Cardiac septum (tissue), 1 donor: ENCODE measurements at regions not wholly inside any gene's neighbourhood (a gene's known extent, or its start where the extent isn't known, plus 50 kb on each side); places are given as distances from the start of the nearest gene placed in this dataset.
"Not testable (repeated sequence)": the region's sequence is repeated elsewhere in the genome, so short reads cannot be mapped to it uniquely, and the experiment has no call there.

ENCODE experiments used
- DNase-seq: peaks from one replicate; pipeline ENCODE4 v3.0.0-alpha.2; 2020; ENCODE audit warnings: low spot score
- intact Hi-C: fragments of 100-400 bp; cut with DNase I; formaldehyde crosslinking; loops from one replicate; pipeline ENCODE4 v1.14.0; 2022
- donor health status: DM: no; HTN: no; CAD: no.

DNA sequence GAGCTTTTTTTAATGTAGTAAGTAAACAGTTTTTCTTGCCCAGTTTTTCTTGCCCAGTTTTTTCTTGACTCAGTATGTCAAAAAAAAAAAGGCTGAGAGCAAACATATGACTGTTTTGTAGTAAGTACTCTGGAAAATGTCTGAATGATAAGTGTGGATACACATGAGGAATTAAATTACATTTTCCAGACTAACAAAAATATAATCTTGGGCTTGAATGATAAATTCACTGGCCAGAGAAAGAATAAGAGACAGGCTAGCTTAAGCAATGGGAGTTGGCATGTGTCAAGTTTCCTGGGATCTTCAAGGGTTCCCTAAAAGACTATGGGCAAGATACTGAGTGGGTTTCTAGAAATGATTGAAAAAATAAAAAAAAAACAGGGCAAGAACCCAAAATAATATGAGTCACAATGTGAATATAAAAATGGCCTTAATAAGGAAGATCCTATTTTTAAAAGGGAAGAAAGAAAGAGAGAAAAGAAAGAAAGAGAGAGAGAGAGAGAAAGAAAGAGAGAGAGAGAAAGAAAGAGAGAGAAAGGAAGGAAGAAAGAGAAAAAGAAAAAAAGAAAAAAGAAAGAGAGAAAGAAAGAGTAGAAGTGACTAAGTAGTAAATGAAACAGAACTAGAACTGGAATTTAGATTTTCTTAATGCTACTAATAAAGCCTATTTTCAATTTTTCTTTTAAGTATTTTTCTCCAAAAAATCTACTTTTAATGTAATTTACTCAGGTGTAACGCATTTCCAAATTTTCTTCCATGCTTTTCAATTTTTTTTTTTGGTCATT lies 60.2 kb downstream of the TFPI2 start:
- no peak for DNase-seq

DNA sequence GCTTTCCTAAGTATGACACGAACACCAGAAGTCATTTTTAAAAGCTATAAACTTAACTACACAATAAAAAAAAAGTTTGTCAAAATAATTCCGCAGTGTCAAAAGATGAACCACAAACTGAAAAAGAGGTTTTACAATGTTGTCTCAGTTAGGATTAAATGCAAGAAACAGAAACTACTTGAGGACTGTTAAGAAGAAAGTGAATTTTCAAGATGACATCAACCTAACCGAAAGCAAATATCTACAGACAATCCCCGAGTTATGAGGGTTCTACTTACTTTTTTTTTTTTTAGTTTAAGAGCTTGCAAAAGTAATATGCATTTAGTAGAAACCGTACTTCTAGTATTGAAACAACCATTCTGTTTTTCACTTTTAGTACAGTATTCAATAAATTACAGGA lies 62.3 kb downstream of the TFPI2 start:
- no peak for DNase-seq
- intact Hi-C loops: no loop called here

More for the DNA sequence above, 60.2 kb downstream of the TFPI2 start:
- intact Hi-C loops: no loop called here

- intact Hi-C loops: no loop called here
- DNase-seq: no peak
Observed at GRCh38 chr7:93823621-93824020, 66.9 kb downstream of the TFPI2 start.

DNA sequence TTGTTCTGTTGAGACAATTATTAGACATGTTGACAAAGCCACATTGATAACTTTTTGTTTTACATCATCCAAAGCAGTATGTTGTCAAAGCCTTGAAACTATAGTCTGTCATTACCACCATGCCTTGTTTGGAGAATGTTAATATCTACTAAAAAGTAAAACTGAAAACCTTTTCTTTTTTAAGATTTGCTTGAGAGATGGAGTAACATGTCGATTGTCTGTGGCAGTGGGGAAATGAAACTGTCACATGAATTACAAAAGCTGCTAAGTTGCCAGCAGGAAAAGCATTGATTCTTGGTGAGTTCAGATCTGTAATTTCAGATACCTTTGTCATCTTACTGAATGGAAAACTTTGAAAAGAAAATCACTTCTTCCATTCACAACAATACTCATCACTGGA lies 69.1 kb downstream of the TFPI2 start:
- DNase-seq: no peak
- intact Hi-C loops: no loop called here

- DNase-seq: no peak
- intact Hi-C loops: no loop called here
Observed at GRCh38 chr7:93819699-93820098, 70.9 kb downstream of the TFPI2 start.

GRCh38 chr7:93817526-93817925 lies 73.0 kb downstream of the TFPI2 start:
- DNase-seq: no peak
- intact Hi-C loops: no loop called here

GRCh38 chr7:93817004-93817403 lies 73.5 kb downstream of the TFPI2 start:
- intact Hi-C loops: no loop called here
- DNase-seq: no peak

GRCh38 chr7:93813514-93813913 lies 77.0 kb downstream of the TFPI2 start:
- no peak for DNase-seq
- intact Hi-C loops: no loop called here

DNA sequence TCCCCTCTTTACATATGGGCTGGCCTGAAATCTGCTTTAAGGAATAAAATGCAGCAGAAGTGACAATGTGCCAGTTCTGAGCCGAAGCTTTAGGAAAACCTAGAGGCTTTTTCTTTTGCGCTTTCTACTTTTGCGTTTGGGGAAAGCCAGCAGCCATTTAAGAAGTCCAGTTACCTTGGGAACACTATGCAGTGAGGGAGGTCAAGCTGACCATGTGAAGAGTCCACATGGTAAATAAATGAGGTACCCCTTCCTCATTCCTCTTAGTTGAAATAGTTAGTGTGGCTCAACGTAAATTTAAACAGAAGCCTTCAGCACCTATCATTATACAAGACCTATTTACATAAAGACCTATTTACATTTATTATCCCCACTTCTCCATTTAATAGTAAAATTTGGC lies 78.5 kb downstream of the TFPI2 start:
- intact Hi-C loops: no loop called here
- no peak for DNase-seq

GRCh38 chr7:93811198-93811597 lies 79.4 kb downstream of the TFPI2 start:
- intact Hi-C loops: no loop called here
- no peak for DNase-seq

GRCh38 chr7:93810561-93810960 lies 80.0 kb downstream of the TFPI2 start:
- no peak for DNase-seq

GRCh38 chr7:93804726-93805125 lies 85.8 kb downstream of the TFPI2 start:
- intact Hi-C loops: no loop called here
- DNase-seq: no peak

More at GRCh38 chr7:93810561-93810960, 80.0 kb downstream of the TFPI2 start:
- intact Hi-C loops: no loop called here

GRCh38 chr7:93799750-93800357 lies 90.7 kb downstream of the TFPI2 start:
- intact Hi-C loops: no loop called here
- DNase-seq: no peak

- intact Hi-C loops: not testable (repeated sequence)
Observed at GRCh38 chr7:93793084-93793697, 97.4 kb downstream of the TFPI2 start.

GRCh38 chr7:93779115-93779514 lies 111.4 kb downstream of the TFPI2 start:
- intact Hi-C loops: no loop called here
- DNase-seq: no peak

More at GRCh38 chr7:93793084-93793697, 97.4 kb downstream of the TFPI2 start:
- not testable (repeated sequence) for DNase-seq

DNA sequence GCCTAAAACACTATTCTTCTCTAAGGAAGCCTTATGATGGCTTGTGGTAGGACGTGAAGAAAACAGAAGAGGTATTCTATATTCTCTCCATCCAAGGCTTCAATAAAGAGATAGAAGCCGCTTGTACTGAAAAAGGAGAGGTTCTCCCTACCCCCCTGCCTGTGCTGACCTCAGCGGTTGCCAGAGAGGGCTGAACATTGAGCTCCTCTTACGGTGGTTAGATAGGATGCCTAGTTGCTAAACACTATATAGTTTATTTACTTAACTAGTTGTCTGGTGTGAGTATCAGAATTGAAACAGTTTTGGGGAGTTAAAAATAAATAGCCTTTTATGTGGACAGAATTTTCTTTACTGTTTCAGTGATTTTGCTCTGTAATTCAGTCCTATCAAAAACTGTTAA lies 112.2 kb downstream of the TFPI2 start:
- intact Hi-C loops: no loop called here

GRCh38 chr7:93773446-93773845 lies 117.1 kb downstream of the TFPI2 start:
- no peak for DNase-seq
- intact Hi-C loops: no loop called here

More for the DNA sequence above, 112.2 kb downstream of the TFPI2 start:
- no peak for DNase-seq

- intact Hi-C loops: no loop called here
Observed at GRCh38 chr7:93765475-93765874, 125.1 kb downstream of the TFPI2 start.

GRCh38 chr7:93758631-93759030 lies 131.9 kb downstream of the TFPI2 start:
- intact Hi-C loops: no loop called here
- no peak for DNase-seq

More at GRCh38 chr7:93765475-93765874, 125.1 kb downstream of the TFPI2 start:
- DNase-seq: no peak

- intact Hi-C loops: no loop called here
- no peak for DNase-seq
Observed at GRCh38 chr7:93757426-93757825, 133.1 kb downstream of the TFPI2 start.

DNA sequence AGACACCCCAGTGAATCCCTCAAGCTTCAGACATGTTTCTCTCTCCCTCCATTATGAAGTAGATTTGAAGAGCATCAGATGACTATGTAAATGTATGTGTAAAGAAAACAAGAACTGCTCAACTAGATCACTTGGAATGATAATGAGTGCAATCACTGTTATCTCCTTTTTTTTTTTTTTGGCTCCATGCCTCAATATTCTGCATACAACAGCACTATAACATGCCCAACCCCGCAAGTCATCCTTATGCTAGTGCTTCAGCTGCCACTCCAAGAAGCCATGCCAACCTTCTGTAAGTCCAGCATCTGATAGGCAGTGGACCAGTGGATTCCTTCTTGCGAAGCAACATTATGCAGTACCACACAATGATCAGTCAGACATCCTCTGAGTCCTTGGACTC lies 133.7 kb downstream of the TFPI2 start:
- intact Hi-C loops: no loop called here

More for the DNA sequence above, 133.7 kb downstream of the TFPI2 start:
- no peak for DNase-seq
